ENCODE measurements at regions not wholly inside any gene's neighbourhood (a gene's known extent, or its start where the extent isn't known, plus 50 kb on each side); places are given as distances from the start of the nearest gene placed in this dataset.

- no peak for TF ChIP-seq CTCF (conservative IDR thresholded peaks at IDR 0.05; ENCODE audit: low read length)
- no peak for TF ChIP-seq EZH2phosphoT487 (IDR thresholded peaks at IDR 0.05; ENCODE audit: borderline replicate concordance, low read depth, low read length)
Observed at GRCh38 chr19:31147234-31147633, 202.0 kb downstream of the TSHZ3 start.
